Smooth muscle cell (in vitro differentiated cells): ENCODE measurements at regions not wholly inside any gene's neighbourhood (a gene's known extent, or its start where the extent isn't known, plus 50 kb on each side); places are given as distances from the start of the nearest gene placed in this dataset.

Source experiments
- DNase-seq: peaks from one replicate; lab custom pipeline; 2025; ENCODE audit not compliant: unreplicated experiment; lab: John Stamatoyannopoulos, UW
- H2AFZ ChIP-seq: fragments of 200-600 bp; sonication (generic); 2 replicates; pipeline ENCODE4 v1.6.0; 2016; ENCODE audit warnings: antibody characterized with exemption, low read depth, mild to moderate bottlenecking
- H3F3A ChIP-seq: fragments of 200-600 bp; sonication (generic); 2 replicates; pipeline ENCODE4 v1.6.0; 2017; ENCODE audit warnings: antibody characterized with exemption, low read depth
- H3K27ac ChIP-seq: fragments of 200-600 bp; sonication (generic); 2 replicates; pipeline ENCODE4 v1.5.1; 2016; ENCODE audit warnings: low read depth, mild to moderate bottlenecking
- H3K27me3 ChIP-seq: fragments of 200-600 bp; sonication (generic); 2 replicates; pipeline ENCODE4 v1.6.1; 2016; ENCODE audit warnings: low read depth, mild to moderate bottlenecking
- H3K36me3 ChIP-seq: fragments of 200-600 bp; sonication (generic); 2 replicates; pipeline ENCODE4 v1.5.1; 2016; ENCODE audit warnings: low read depth
- H3K4me1 ChIP-seq: fragments of 200-600 bp; sonication (generic); 2 replicates; pipeline ENCODE4 v1.5.1; 2016; ENCODE audit warnings: low read depth
- H3K4me2 ChIP-seq: fragments of 200-600 bp; sonication (generic); 2 replicates; pipeline ENCODE4 v1.6.0; 2016; ENCODE audit warnings: mild to moderate bottlenecking
- H3K4me3 ChIP-seq: fragments of 200-600 bp; sonication (generic); 2 replicates; pipeline ENCODE4 v1.5.1; 2016; ENCODE audit warnings: mild to moderate bottlenecking
- H3K79me2 ChIP-seq: fragments of 200-600 bp; sonication (generic); 2 replicates; pipeline ENCODE4 v1.6.0; 2016; ENCODE audit warnings: low read depth, mild to moderate bottlenecking
- H3K9ac ChIP-seq: fragments of 200-600 bp; sonication (generic); 2 replicates; pipeline ENCODE4 v1.6.0; 2016; ENCODE audit warnings: low read depth
- H3K9me3 ChIP-seq: fragments of 200-600 bp; sonication (generic); replicated peaks from 2 replicates; pipeline ENCODE4 v1.5.1; 2016; ENCODE audit warnings: low read depth
- H4K20me1 ChIP-seq: fragments of 200-600 bp; sonication (generic); 2 replicates; pipeline ENCODE4 v1.6.0; 2016; ENCODE audit warnings: low read depth
- CTCF ChIP-seq: fragments of 200-600 bp; sonication (generic); IDR thresholded peaks from 2 replicates; pipeline ENCODE4 v1.5.1; 2017; ENCODE audit warnings: borderline replicate concordance, mild to moderate bottlenecking, antibody characterized with exemption; ENCODE audit not compliant: insufficient read depth, poor library complexity, severe bottlenecking
- WGBS: methylation state at CpG from one replicate; pipeline ENCODE4 v1.1.7; 2016; ENCODE audit warnings: low lambda C conversion rate; 5-methylcytosine and 5-hydroxymethylcytosine counted together

DNA sequence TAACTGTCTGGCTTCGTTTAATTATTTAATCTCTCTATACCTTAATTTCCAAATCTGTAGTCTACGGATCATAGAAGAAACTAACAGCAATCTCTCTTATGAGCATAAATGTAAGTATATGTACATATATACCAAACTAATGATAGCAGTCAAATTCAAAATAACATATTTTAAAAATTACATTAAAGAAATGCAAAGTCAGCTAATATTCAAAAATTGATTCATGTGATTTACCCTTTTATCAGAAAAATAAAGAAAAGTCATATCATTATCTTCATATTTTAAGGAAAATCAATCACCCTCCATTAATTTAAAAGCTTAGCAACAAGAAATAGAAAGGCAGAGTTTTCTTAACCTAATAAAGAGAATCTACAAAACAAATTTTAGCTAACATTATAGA lies 575.9 kb downstream of the IRS1 start:
- Histone ChIP-seq H3K9ac (no peak overlapping the region), H3K4me3 (no peak overlapping the region), H3K4me1 (no peaks in the 10 kb centered on the region), H4K20me1 (no peaks in the 10 kb centered on the region), H3K27ac (no peak overlapping the region), H3F3A (no peaks in the 10 kb centered on the region), H3K9me3 (no peaks in the 10 kb centered on the region), H3K4me2 (no peak overlapping the region), H3K79me2 (no peaks in the 10 kb centered on the region), H3K36me3 (no peaks in the 10 kb centered on the region), H2AFZ (no peak overlapping the region), H3K27me3 (no peaks in the 10 kb centered on the region)
- WGBS = 95% methylated on average over 2 of the region's 2 CpGs
- no peak for TF ChIP-seq CTCF
- DNase-seq = no peak

DNA sequence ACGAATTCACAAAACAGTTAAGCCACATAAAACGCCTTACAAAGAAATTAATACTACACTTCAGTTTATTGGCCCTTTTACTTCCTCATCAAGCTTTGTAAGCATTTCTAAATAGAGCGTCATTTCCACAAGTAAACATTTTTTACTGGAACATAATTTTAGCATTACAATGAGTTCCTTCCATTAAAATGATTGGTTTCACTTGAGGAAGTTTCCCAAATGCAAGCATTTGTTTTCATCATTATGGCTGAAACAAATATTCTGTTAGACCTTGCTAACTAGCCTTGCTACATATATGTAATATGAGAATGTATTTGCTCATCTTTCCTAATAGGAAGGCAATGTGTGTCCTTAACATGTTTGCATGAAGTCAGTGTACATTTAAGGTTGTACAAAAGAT lies 579.1 kb downstream of the IRS1 start:
- H3K27ac ChIP-seq = no peak overlapping the region
- no peaks in the 10 kb centered on the region for H3K27me3 ChIP-seq
- 86% methylated on average over 3 of the region's 3 CpGs for WGBS
- no peak for DNase-seq
- H3F3A ChIP-seq = no peaks in the 10 kb centered on the region
- no peaks in the 10 kb centered on the region for H3K79me2 ChIP-seq
- H4K20me1 ChIP-seq = no peaks in the 10 kb centered on the region
- no peak overlapping the region for H3K4me2 ChIP-seq
- no peak overlapping the region for H3K4me3 ChIP-seq
- no peaks in the 10 kb centered on the region for H3K4me1 ChIP-seq
- H3K9ac ChIP-seq = no peak overlapping the region
- no peaks in the 10 kb centered on the region for H3K36me3 ChIP-seq
- no peak for TF ChIP-seq CTCF
- H3K9me3 ChIP-seq = no peaks in the 10 kb centered on the region
- H2AFZ ChIP-seq = no peak overlapping the region

GRCh38 chr2:226217191-226217590 lies 582.4 kb downstream of the IRS1 start:
- Histone ChIP-seq H3K36me3 (no peaks in the 10 kb centered on the region), H4K20me1 (no peaks in the 10 kb centered on the region), H3K9ac (no peak overlapping the region), H3K4me1 (no peaks in the 10 kb centered on the region), H3K9me3 (no peaks in the 10 kb centered on the region), H3F3A (no peaks in the 10 kb centered on the region), H3K27ac (no peak overlapping the region), H3K27me3 (no peaks in the 10 kb centered on the region), H2AFZ (no peak overlapping the region), H3K4me3 (no peak overlapping the region), H3K4me2 (no peak overlapping the region), H3K79me2 (no peaks in the 10 kb centered on the region)
- TF ChIP-seq CTCF = no peak
- no peak for DNase-seq
- WGBS = 100% methylated on average over 1 of the region's 1 CpG

- H3K4me1 ChIP-seq = no peaks in the 10 kb centered on the region
- H3K79me2 ChIP-seq = no peaks in the 10 kb centered on the region
- H3K9ac ChIP-seq = no peak overlapping the region
- H3K9me3 ChIP-seq = no peaks in the 10 kb centered on the region
- no peak for TF ChIP-seq CTCF
- H3K27ac ChIP-seq = no peak overlapping the region
- no peaks in the 10 kb centered on the region for H4K20me1 ChIP-seq
- H3F3A ChIP-seq = no peaks in the 10 kb centered on the region
- 83% methylated on average over 6 of the region's 6 CpGs for WGBS
- H3K36me3 ChIP-seq = no peaks in the 10 kb centered on the region
- H3K4me2 ChIP-seq = no peak overlapping the region
- no peak overlapping the region for H2AFZ ChIP-seq
- H3K27me3 ChIP-seq = no peaks in the 10 kb centered on the region
- DNase-seq = no peak
- no peak overlapping the region for H3K4me3 ChIP-seq
These were observed 583.0 kb downstream of the IRS1 start for GRCh38 chr2:226216575-226216974.
